ENCODE measurements at regions not wholly inside any gene's neighbourhood (a gene's known extent, or its start where the extent isn't known, plus 50 kb on each side); places are given as distances from the start of the nearest gene placed in this dataset.
"Not testable (repeated sequence)": the region's sequence is repeated elsewhere in the genome, so short reads cannot be mapped to it uniquely, and the experiment has no call there.

- Histone ChIP-seq H4K20me1 (no peaks in the 10 kb centered on the region), H3K36me3 (no peaks in the 10 kb centered on the region), H3K9ac (no peak overlapping the region), H3K27ac (no peak overlapping the region), H3K4me2 (no peak overlapping the region), H3K4me3 (no peak overlapping the region), H3K27me3 (no peaks in the 10 kb centered on the region), H3K9me3 (replicated peaks in 1 of 11) (no peaks in the 10 kb centered on the region), H3K4me1 (no peaks in the 10 kb centered on the region)
- no peak for TF ChIP-seq Cebpa-rat (IDR thresholded peaks at IDR 0.05)
Measured at GRCh38 chr4:186428481-186428880, 126.9 kb downstream of the MTNR1A start.

- Histone ChIP-seq H3K9ac (no peak overlapping the region), H3K27me3 (no peaks in the 10 kb centered on the region)
Measured at GRCh38 chr4:186424745-186425144, 130.6 kb downstream of the MTNR1A start.

GRCh38 chr4:186422296-186422695, 133.1 kb downstream of the MTNR1A start:
- no peak overlapping the region for H3K9ac ChIP-seq
- no peak overlapping the region for H3K4me3 ChIP-seq
- no peaks in the 10 kb centered on the region for H4K20me1 ChIP-seq
- H3K36me3 ChIP-seq = no peaks in the 10 kb centered on the region
- no peaks in the 10 kb centered on the region for H3K9me3 ChIP-seq (replicated peaks in 1 of 11)
- TF ChIP-seq Cebpa-rat (IDR thresholded peaks at IDR 0.05) = no peak
- no peaks in the 10 kb centered on the region for H3K4me1 ChIP-seq
- no peaks in the 10 kb centered on the region for H3K27me3 ChIP-seq
- no peak overlapping the region for H3K27ac ChIP-seq
- no peak overlapping the region for H3K4me2 ChIP-seq

More at GRCh38 chr4:186424745-186425144, 130.6 kb downstream of the MTNR1A start:
- Histone ChIP-seq H3K27ac (no peak overlapping the region), H3K4me2 (no peak overlapping the region), H3K4me1 (no peaks in the 10 kb centered on the region), H3K4me3 (no peak overlapping the region), H4K20me1 (no peaks in the 10 kb centered on the region), H3K9me3 (replicated peaks in 1 of 11) (no peaks in the 10 kb centered on the region), H3K36me3 (no peaks in the 10 kb centered on the region)
- no peak for TF ChIP-seq Cebpa-rat (IDR thresholded peaks at IDR 0.05)

- Histone ChIP-seq H3K27ac (no peak overlapping the region), H3K27me3 (no peaks in the 10 kb centered on the region), H3K9me3 (replicated peaks in 1 of 11) (peaks cover 0 to 10% (median 0%) of the 10 kb centered on the region in 11 experiments; a peak in 4 of 22 replicates), H3K9ac (no peak overlapping the region), H4K20me1 (no peaks in the 10 kb centered on the region), H3K36me3 (no peaks in the 10 kb centered on the region), H3K4me3 (no peak overlapping the region), H3K4me1 (no peaks in the 10 kb centered on the region), H3K4me2 (no peak overlapping the region)
- no peak for TF ChIP-seq Cebpa-rat (IDR thresholded peaks at IDR 0.05)
Measured at GRCh38 chr4:186416451-186417060, 138.8 kb downstream of the MTNR1A start.

GRCh38 chr4:186414390-186414789, 141.0 kb downstream of the MTNR1A start:
- Histone ChIP-seq H3K36me3 (no peaks in the 10 kb centered on the region), H3K9me3 (replicated peaks in 1 of 11) (peaks cover 0 to 10% (median 0%) of the 10 kb centered on the region in 11 experiments; a peak in 4 of 22 replicates), H3K4me1 (peaks cover 0 to 3% (median 0%) of the 10 kb centered on the region in 10 experiments; a peak in 1 of 20 replicates), H3K9ac (no peak overlapping the region), H4K20me1 (no peaks in the 10 kb centered on the region), H3K27ac (no peak overlapping the region), H3K27me3 (no peaks in the 10 kb centered on the region), H3K4me3 (no peak overlapping the region), H3K4me2 (no peak overlapping the region)
- TF ChIP-seq Cebpa-rat (IDR thresholded peaks at IDR 0.05) = no peak

GRCh38 chr4:186405957-186406356, 140.0 kb downstream of the F11 start:
- Histone ChIP-seq H4K20me1 (no peaks in the 10 kb centered on the region), H3K4me2 (no peak overlapping the region), H3K4me3 (no peak overlapping the region), H3K4me1 (peaks cover 0 to 6% (median 0%) of the 10 kb centered on the region in 10 experiments; a peak in 2 of 20 replicates), H3K27ac (no peak overlapping the region), H3K9ac (no peak overlapping the region), H3K27me3 (no peaks in the 10 kb centered on the region), H3K9me3 (replicated peaks in 1 of 11) (peaks cover 0 to 19% (median 11%) of the 10 kb centered on the region in 11 experiments; a peak in 12 of 22 replicates), H3K36me3 (no peaks in the 10 kb centered on the region)
- no peak for TF ChIP-seq Cebpa-rat (IDR thresholded peaks at IDR 0.05)

- Histone ChIP-seq H3K27ac (no peak overlapping the region), H3K9ac (no peak overlapping the region), H3K36me3 (no peaks in the 10 kb centered on the region), H3K4me3 (no peak overlapping the region), H3K4me2 (no peak overlapping the region), H3K9me3 (replicated peaks in 1 of 11) (peaks cover 0 to 19% (median 11%) of the 10 kb centered on the region in 11 experiments; a peak in 12 of 22 replicates), H3K27me3 (no peaks in the 10 kb centered on the region), H4K20me1 (no peaks in the 10 kb centered on the region), H3K4me1 (peaks cover 0 to 6% (median 0%) of the 10 kb centered on the region in 10 experiments; a peak in 2 of 20 replicates)
- no peak for TF ChIP-seq Cebpa-rat (IDR thresholded peaks at IDR 0.05)
Measured at GRCh38 chr4:186404562-186405134, 138.7 kb downstream of the F11 start.

- H3K4me1 ChIP-seq = no peaks in the 10 kb centered on the region
- H3K27me3 ChIP-seq = no peaks in the 10 kb centered on the region
Measured at GRCh38 chr4:186400676-186401075, 134.7 kb downstream of the F11 start.

GRCh38 chr4:186392017-186392416, 126.0 kb downstream of the F11 start:
- no peak for TF ChIP-seq Cebpa-rat (IDR thresholded peaks at IDR 0.05)

More at GRCh38 chr4:186400676-186401075, 134.7 kb downstream of the F11 start:
- Histone ChIP-seq H4K20me1 (no peaks in the 10 kb centered on the region), H3K9ac (no peak overlapping the region), H3K4me2 (no peak overlapping the region), H3K4me3 (no peak overlapping the region), H3K27ac (no peak overlapping the region), H3K9me3 (replicated peaks in 1 of 11) (peaks cover 0 to 19% (median 11%) of the 10 kb centered on the region in 11 experiments; a peak in 12 of 22 replicates), H3K36me3 (no peaks in the 10 kb centered on the region)
- TF ChIP-seq Cebpa-rat (IDR thresholded peaks at IDR 0.05) = no peak

GRCh38 chr4:186384328-186384727, 118.3 kb downstream of the F11 start:
- not testable (repeated sequence) for H4K20me1 ChIP-seq; H3K9me3 ChIP-seq (replicated peaks in 1 of 11); H3K9ac ChIP-seq; H3K27me3 ChIP-seq; H3K4me3 ChIP-seq; H3K36me3 ChIP-seq
- peaks cover 0 to 18% (median 14%) of the 10 kb centered on the region in 10 experiments; a peak in 14 of 20 replicates for H3K4me1 ChIP-seq
- H3K27ac ChIP-seq = peak overlapping the region in 2 of 11 experiments; percentile 8 to 28; a peak in 4 of 22 replicates
- H3K4me2 ChIP-seq = peak overlapping the region; percentile 23 to 53 (median 37); a peak in 16 of 22 replicates

More at GRCh38 chr4:186392017-186392416, 126.0 kb downstream of the F11 start:
- Histone ChIP-seq H4K20me1 (no peaks in the 10 kb centered on the region), H3K9me3 (replicated peaks in 1 of 11) (no peaks in the 10 kb centered on the region), H3K36me3 (no peaks in the 10 kb centered on the region), H3K4me2 (no peak overlapping the region), H3K27me3 (no peaks in the 10 kb centered on the region), H3K9ac (no peak overlapping the region), H3K27ac (no peak overlapping the region), H3K4me3 (no peak overlapping the region), H3K4me1 (no peaks in the 10 kb centered on the region)
